ENCODE measurements at regions not wholly inside any gene's neighbourhood (a gene's known extent, or its start where the extent isn't known, plus 50 kb on each side); places are given as distances from the start of the nearest gene placed in this dataset.

DNA sequence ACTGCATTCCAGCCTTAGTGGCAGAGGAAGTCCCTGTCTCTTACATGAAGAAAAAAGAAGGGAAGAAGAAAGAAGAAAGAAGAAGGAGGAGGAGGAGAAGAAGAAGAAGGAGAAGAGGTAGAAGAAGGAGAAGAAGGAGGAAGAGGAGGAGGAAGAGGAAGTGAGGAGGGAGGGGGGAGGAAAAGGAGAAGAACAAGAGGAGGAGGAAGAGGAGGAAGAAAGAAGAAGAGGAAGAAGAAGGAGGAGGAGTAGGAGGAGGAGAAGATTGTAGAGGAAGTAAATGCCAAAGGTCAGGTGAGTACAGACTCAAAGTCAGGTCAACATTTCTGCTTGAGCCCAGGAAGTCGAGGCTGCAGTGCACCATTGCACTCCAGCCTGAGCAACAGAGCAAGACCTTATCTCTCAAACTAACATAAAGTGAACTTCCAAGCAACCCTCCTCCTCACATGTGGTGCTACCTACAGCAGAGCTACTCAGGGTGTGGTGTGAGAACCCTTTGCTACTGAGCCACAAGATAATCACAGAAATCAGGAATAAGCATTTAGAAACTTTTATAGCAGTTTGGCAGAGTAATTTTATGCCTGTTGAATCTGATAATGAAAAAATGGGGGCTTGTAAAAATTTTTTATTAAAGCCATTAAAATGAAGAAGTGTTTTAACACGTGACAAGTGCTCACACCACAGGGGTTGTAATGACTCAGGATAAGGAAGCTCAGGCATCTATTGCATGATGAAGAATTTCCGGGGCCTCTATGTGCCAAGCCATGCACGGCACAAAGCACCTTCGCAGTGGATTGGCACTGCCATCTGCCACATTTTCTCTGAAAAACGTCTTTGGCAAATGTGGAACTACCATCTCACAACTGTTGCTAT is 224.9 kb upstream of the AUTS2 start:
- no peak overlapping the region for H3K9ac ChIP-seq (ENCODE audit: low read length)
- H3K9me3 ChIP-seq (replicated peaks; ENCODE audit: insufficient read depth, low read length): no peaks in the 10 kb centered on the region
- TF ChIP-seq, protein P1, sequence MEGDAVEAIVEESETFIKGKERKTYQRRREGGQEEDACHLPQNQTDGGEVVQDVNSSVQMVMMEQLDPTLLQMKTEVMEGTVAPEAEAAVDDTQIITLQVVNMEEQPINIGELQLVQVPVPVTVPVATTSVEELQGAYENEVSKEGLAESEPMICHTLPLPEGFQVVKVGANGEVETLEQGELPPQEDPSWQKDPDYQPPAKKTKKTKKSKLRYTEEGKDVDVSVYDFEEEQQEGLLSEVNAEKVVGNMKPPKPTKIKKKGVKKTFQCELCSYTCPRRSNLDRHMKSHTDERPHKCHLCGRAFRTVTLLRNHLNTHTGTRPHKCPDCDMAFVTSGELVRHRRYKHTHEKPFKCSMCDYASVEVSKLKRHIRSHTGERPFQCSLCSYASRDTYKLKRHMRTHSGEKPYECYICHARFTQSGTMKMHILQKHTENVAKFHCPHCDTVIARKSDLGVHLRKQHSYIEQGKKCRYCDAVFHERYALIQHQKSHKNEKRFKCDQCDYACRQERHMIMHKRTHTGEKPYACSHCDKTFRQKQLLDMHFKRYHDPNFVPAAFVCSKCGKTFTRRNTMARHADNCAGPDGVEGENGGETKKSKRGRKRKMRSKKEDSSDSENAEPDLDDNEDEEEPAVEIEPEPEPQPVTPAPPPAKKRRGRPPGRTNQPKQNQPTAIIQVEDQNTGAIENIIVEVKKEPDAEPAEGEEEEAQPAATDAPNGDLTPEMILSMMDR (IDR thresholded peaks at IDR 0.05; ENCODE audit: low read length): no peak
- TF ChIP-seq EZH2 (optimal IDR thresholded peaks at IDR 0.05; ENCODE audit: low read depth, low read length): no peak
- TF ChIP-seq EZH2phosphoT487 (IDR thresholded peaks at IDR 0.05; ENCODE audit: low read length): no peak
- H2AFZ ChIP-seq (ENCODE audit: low read length): no peak overlapping the region
- H3K4me2 ChIP-seq (ENCODE audit: low read depth, low read length): no peak overlapping the region
- no peaks in the 10 kb centered on the region for H3K4me1 ChIP-seq (ENCODE audit: low read length)
- no peaks in the 10 kb centered on the region for H3K9me2 ChIP-seq (replicated peaks; ENCODE audit: insufficient read depth, low read length)
- no peaks in the 10 kb centered on the region for H3K36me3 ChIP-seq (replicated peaks; ENCODE audit: insufficient read depth, low read length)
- no peak overlapping the region for H3K27ac ChIP-seq (ENCODE audit: low read length)
- DNase-seq: no peak
- H4K20me1 ChIP-seq (ENCODE audit: insufficient read depth, low read length): no peaks in the 10 kb centered on the region
- H3F3A ChIP-seq (ENCODE audit: insufficient read depth, low read length): no peaks in the 10 kb centered on the region
- H3K4me3 ChIP-seq (ENCODE audit: low read length): no peak overlapping the region
- no peaks in the 10 kb centered on the region for H3K27me3 ChIP-seq (replicated peaks; ENCODE audit: insufficient read depth, low read length)
- no peaks in the 10 kb centered on the region for H3K79me2 ChIP-seq (ENCODE audit: low read length)

DNA sequence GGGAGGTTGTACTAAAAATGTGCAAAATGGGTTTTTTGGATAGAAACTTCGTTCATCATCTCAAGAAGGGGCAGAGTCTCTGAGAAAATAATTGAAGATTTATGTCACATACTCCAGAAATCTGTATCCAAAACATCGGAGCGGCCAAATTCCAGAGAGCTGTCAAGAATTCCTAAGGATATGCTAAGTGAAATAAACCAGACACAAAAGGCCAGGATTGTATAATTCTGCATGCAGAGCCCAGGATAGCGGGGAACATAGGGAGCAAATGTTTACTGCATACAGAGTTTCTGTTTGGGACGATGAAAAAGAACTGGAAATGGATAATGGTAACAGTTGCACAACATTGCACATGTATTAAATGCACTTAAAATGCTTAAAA is 224.2 kb upstream of the AUTS2 start:
- Histone ChIP-seq H4K20me1 (ENCODE audit: insufficient read depth, low read length) (no peaks in the 10 kb centered on the region), H3K27me3 (replicated peaks; ENCODE audit: insufficient read depth, low read length) (no peaks in the 10 kb centered on the region), H3F3A (ENCODE audit: insufficient read depth, low read length) (no peaks in the 10 kb centered on the region), H3K36me3 (replicated peaks; ENCODE audit: insufficient read depth, low read length) (no peaks in the 10 kb centered on the region), H3K9me2 (replicated peaks; ENCODE audit: insufficient read depth, low read length) (no peaks in the 10 kb centered on the region), H3K4me1 (ENCODE audit: low read length) (no peaks in the 10 kb centered on the region), H3K9ac (ENCODE audit: low read length) (no peak overlapping the region), H3K4me2 (ENCODE audit: low read depth, low read length) (no peak overlapping the region), H2AFZ (ENCODE audit: low read length) (no peak overlapping the region), H3K27ac (ENCODE audit: low read length) (no peak overlapping the region), H3K4me3 (ENCODE audit: low read length) (no peak overlapping the region), H3K79me2 (ENCODE audit: low read length) (no peaks in the 10 kb centered on the region), H3K9me3 (replicated peaks; ENCODE audit: insufficient read depth, low read length) (no peaks in the 10 kb centered on the region)
- no peak for DNase-seq
- TF ChIP-seq, protein P1 (IDR thresholded peaks at IDR 0.05; ENCODE audit: low read length): no peak
- TF ChIP-seq EZH2phosphoT487 (IDR thresholded peaks at IDR 0.05; ENCODE audit: low read length): no peak
- no peak for TF ChIP-seq EZH2 (optimal IDR thresholded peaks at IDR 0.05; ENCODE audit: low read depth, low read length)

DNA sequence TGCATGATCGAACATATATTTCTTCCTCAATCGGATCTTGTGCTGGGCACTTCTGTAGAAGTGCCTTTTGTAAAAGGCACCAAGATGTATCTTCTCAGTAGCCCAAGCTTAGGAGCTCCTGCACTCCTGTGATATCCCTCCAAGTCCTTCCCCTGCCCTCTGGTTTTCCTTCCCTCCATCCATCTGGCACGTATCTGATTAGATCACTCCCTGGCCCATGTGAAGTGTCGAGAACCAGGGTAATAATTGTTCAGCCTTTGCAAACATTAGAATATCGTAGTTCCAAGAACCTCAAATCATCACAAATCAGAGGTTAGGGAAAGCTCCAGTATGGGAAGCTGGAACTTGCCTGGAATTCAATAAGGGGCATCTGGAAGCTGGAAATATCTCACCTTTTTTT is 221.1 kb upstream of the AUTS2 start:
- no peak overlapping the region for H3K4me3 ChIP-seq (ENCODE audit: low read length)
- H3K4me2 ChIP-seq (ENCODE audit: low read depth, low read length): no peak overlapping the region
- no peaks in the 10 kb centered on the region for H3K27me3 ChIP-seq (replicated peaks; ENCODE audit: insufficient read depth, low read length)
- no peaks in the 10 kb centered on the region for H3K9me3 ChIP-seq (replicated peaks; ENCODE audit: insufficient read depth, low read length)
- TF ChIP-seq, protein P1 (IDR thresholded peaks at IDR 0.05; ENCODE audit: low read length): no peak
- TF ChIP-seq EZH2phosphoT487 (IDR thresholded peaks at IDR 0.05; ENCODE audit: low read length) (no peak), EZH2 (optimal IDR thresholded peaks at IDR 0.05; ENCODE audit: low read depth, low read length) (no peak)
- H3K9ac ChIP-seq (ENCODE audit: low read length): no peak overlapping the region
- H3K4me1 ChIP-seq (ENCODE audit: low read length): no peaks in the 10 kb centered on the region
- H3F3A ChIP-seq (ENCODE audit: insufficient read depth, low read length): no peaks in the 10 kb centered on the region
- H3K27ac ChIP-seq (ENCODE audit: low read length): no peak overlapping the region
- H4K20me1 ChIP-seq (ENCODE audit: insufficient read depth, low read length): no peaks in the 10 kb centered on the region
- H3K36me3 ChIP-seq (replicated peaks; ENCODE audit: insufficient read depth, low read length): no peaks in the 10 kb centered on the region
- H3K79me2 ChIP-seq (ENCODE audit: low read length): no peaks in the 10 kb centered on the region
- no peak for DNase-seq
- no peaks in the 10 kb centered on the region for H3K9me2 ChIP-seq (replicated peaks; ENCODE audit: insufficient read depth, low read length)
- H2AFZ ChIP-seq (ENCODE audit: low read length): no peak overlapping the region
